ENCODE measurements at regions not wholly inside any gene's neighbourhood (a gene's known extent, or its start where the extent isn't known, plus 50 kb on each side); places are given as distances from the start of the nearest gene placed in this dataset.

DNA sequence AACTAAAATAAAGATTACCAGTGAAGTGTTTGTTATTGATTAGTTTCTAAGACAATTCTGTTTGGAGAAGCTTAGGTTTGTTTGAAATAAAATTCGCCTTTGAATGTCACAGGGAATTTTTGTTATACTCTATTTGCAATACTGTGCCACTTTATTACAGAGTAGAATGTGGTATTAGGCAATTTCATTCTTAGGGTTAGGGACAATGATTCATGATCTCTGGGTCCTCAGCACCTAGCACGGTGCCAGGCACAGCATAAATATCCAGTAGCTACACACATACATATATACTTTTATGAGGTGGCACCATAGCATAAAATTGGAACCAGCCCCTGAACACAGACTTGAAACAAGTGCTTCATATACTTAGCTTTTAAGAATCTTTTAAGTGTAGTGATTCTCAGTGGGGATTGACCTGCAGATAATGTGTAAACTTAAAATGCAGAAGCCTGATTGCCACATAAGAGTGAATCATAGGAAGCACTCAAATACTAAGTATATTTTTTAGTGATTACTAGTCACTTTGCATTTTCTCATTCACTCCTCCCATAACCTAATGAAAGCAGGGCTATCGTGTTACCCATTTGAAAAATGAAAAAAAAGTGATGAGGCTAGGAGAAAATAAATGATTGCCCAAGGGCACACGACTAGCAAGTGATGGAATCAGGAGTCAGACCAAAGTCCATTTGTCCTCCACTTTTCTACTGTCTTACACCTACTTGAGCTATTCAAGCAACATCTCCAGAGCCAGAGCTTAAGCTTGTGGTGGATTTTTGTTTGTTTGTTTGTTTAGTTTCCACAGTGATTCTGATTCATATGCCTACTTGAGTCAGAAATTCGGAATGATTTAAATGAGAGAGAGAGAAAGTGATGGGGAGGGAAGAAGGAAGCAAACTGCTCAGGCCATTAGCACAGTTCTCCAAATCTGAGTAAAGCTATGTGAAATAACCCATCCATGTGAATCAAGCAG lies 366.0 kb upstream of the FGF13 start:
- no peak overlapping the region for H2AK5ac ChIP-seq (ENCODE audit: low read depth, low read length)
- H4K5ac ChIP-seq (ENCODE audit: insufficient read length, low read depth, low read length) = no peak overlapping the region
- H3K23me2 ChIP-seq (ENCODE audit: low read depth, low read length) = no peaks in the 10 kb centered on the region
- no peak overlapping the region for H3K23ac ChIP-seq (ENCODE audit: insufficient read length)
- no peak overlapping the region for H3K4ac ChIP-seq (replicated peaks; ENCODE audit: insufficient read length, low read depth, low read length)
- FAIRE-seq = no peak
- H3K56ac ChIP-seq (replicated peaks; ENCODE audit: insufficient read length, low read depth, low read length) = no peak overlapping the region
- no peak overlapping the region for H3K27ac ChIP-seq (ENCODE audit: low read depth, low read length)
- no peaks in the 10 kb centered on the region for H3K36me3 ChIP-seq (ENCODE audit: control insufficient read depth in 2 of 4, insufficient read depth in 4 of 4, low read length in 3 of 4)
- H3K14ac ChIP-seq (ENCODE audit: insufficient read length) = no peak overlapping the region
- H3K9ac ChIP-seq (replicated peaks in 1 of 4; ENCODE audit: extremely low read depth in 1 of 4, low read depth in 3 of 4, low read length in 3 of 4) = no peak overlapping the region
- no peak overlapping the region for H2BK120ac ChIP-seq (replicated peaks; ENCODE audit: low read depth, low read length)
- H3K4me2 ChIP-seq (ENCODE audit: insufficient read depth in 1 of 2, low read depth in 2 of 2, low read length in 2 of 2) = no peak overlapping the region
- H3K9me3 ChIP-seq (ENCODE audit: insufficient read depth in 2 of 2, low read depth in 1 of 2, low read length in 1 of 2) = no peaks in the 10 kb centered on the region
- no peaks in the 10 kb centered on the region for H3K79me2 ChIP-seq (ENCODE audit: control insufficient read depth in 1 of 2, insufficient read depth in 2 of 2, low read length in 2 of 2)
- H2BK5ac ChIP-seq (ENCODE audit: low read depth, low read length) = no peak overlapping the region
- H4K91ac ChIP-seq (replicated peaks; ENCODE audit: insufficient read length, low read length) = no peak overlapping the region
- H3K27me3 ChIP-seq (replicated peaks in 1 of 4; ENCODE audit: control insufficient read depth in 3 of 4, extremely low read depth in 1 of 4, insufficient read depth in 3 of 4, low read length in 3 of 4) = no peaks in the 10 kb centered on the region
- H3K79me1 ChIP-seq (ENCODE audit: low read depth, low read length) = no peaks in the 10 kb centered on the region
- no peak overlapping the region for H4K8ac ChIP-seq (ENCODE audit: extremely low read depth, insufficient read depth, low read length)
- no peaks in the 10 kb centered on the region for H4K20me1 ChIP-seq (replicated peaks in 1 of 2; ENCODE audit: control insufficient read depth in 1 of 2, insufficient read depth in 2 of 2, low read length in 2 of 2)
- no peak overlapping the region for H2BK20ac ChIP-seq (ENCODE audit: low read length)
- ChIA-PET POLR2A (ENCODE audit: partially characterized antibody) (no interaction called here), CTCF (ENCODE audit: partially characterized antibody) (no interaction called here)
- WGBS, 2 experiments (ENCODE audit: extremely low coverage in 1 of 2, insufficient coverage in 1 of 2, insufficient read length in 1 of 2, insufficient replicate concordance in 2 of 2, low coverage in 1 of 2, low lambda C conversion rate in 2 of 2, missing lambda C conversion rate in 1 of 2) = 91% methylated on average over 5 of the region's 5 CpGs; no CpG with 5 or more reads in 1 of the 2 experiments
- H2AFZ ChIP-seq (ENCODE audit: low read length) = no peak overlapping the region
- no peaks in the 10 kb centered on the region for H3K4me1 ChIP-seq (replicated peaks in 1 of 4; ENCODE audit: control insufficient read depth in 3 of 4, insufficient read depth in 4 of 4, low read length in 3 of 4)
- H3K4me3 ChIP-seq (ENCODE audit: extremely low read depth in 1 of 4, insufficient read depth in 2 of 4, low read depth in 3 of 4, low read length in 4 of 4) = no peak overlapping the region
- H2BK12ac ChIP-seq (ENCODE audit: low read depth, low read length) = no peak overlapping the region
- no peak for DNase-seq (ENCODE audit: low read depth in 1 of 2, low spot score in 2 of 2)
- H3K18ac ChIP-seq (ENCODE audit: extremely low read depth, low read length) = no peak overlapping the region
- H2BK15ac ChIP-seq (ENCODE audit: low read length) = no peak overlapping the region
- no peak for TF ChIP-seq FOSL1 (IDR thresholded peaks at IDR 0.05; ENCODE audit: insufficient read depth, low read depth, low read length)
- no peak for TF ChIP-seq TAF7 (optimal IDR thresholded peaks at IDR 0.05; ENCODE audit: borderline replicate concordance, low read depth, low read length)
- no peak for TF ChIP-seq CHD2 (IDR thresholded peaks at IDR 0.05; ENCODE audit: low read length)
- no peak for TF ChIP-seq MAFK (IDR thresholded peaks at IDR 0.05; ENCODE audit: low read depth, low read length)
- TF ChIP-seq CTBP2 (IDR thresholded peaks at IDR 0.05; ENCODE audit: borderline replicate concordance, insufficient read depth, insufficient read length, low read length) = no peak
- no peak for TF ChIP-seq TCF12 (IDR thresholded peaks at IDR 0.05; ENCODE audit: low read depth, low read length)
- no peak for TF ChIP-seq RBBP5 (IDR thresholded peaks at IDR 0.05; ENCODE audit: borderline replicate concordance, low read depth, low read length)
- TF ChIP-seq KDM1A (IDR thresholded peaks at IDR 0.05; ENCODE audit: borderline replicate concordance, low read length) = no peak
- TF ChIP-seq JUND (IDR thresholded peaks at IDR 0.05; ENCODE audit: low read length) = no peak
- no peak for TF ChIP-seq GTF2F1 (IDR thresholded peaks at IDR 0.05; ENCODE audit: borderline replicate concordance, low read depth, low read length)
- no peak for TF ChIP-seq POU5F1 (IDR thresholded peaks at IDR 0.05; ENCODE audit: low read depth, low read length)
- no peak for TF ChIP-seq TBP (IDR thresholded peaks at IDR 0.05; ENCODE audit: low read depth, low read length)
- no peak for TF ChIP-seq RXRA (IDR thresholded peaks at IDR 0.05; ENCODE audit: insufficient read depth, low read depth, low read length)
